Left colon (tissue), 2 donors: ENCODE measurements at regions not wholly inside any gene's neighbourhood (a gene's known extent, or its start where the extent isn't known, plus 50 kb on each side); places are given as distances from the start of the nearest gene placed in this dataset.

Source experiments
- ATAC-seq: fragments of 200-7000 bp; cut with Tn5 transposase; one replicate; pipeline ENCODE4 v1.9.1; 2020; ENCODE audit warnings: mild to moderate bottlenecking, moderate library complexity
- DNase-seq, 2 donors: peaks; one replicate each; pipeline ENCODE4 v3.0.0-alpha.2; 2020
- intact Hi-C, 2 donors: fragments of 100-400 bp; cut with DNase I in 1 of 2; cut with micrococcal nuclease in 1 of 2; formaldehyde crosslinking; loops; one replicate each; pipeline versions ENCODE4 v1.11.2 to v1.14.0; 2022; cut with DNase I, micrococcal nuclease
- donor health status: DM: no; HTN: no; CAD: no.
- donor health status: DM: yes; HTN: yes; CAD: no.

DNA sequence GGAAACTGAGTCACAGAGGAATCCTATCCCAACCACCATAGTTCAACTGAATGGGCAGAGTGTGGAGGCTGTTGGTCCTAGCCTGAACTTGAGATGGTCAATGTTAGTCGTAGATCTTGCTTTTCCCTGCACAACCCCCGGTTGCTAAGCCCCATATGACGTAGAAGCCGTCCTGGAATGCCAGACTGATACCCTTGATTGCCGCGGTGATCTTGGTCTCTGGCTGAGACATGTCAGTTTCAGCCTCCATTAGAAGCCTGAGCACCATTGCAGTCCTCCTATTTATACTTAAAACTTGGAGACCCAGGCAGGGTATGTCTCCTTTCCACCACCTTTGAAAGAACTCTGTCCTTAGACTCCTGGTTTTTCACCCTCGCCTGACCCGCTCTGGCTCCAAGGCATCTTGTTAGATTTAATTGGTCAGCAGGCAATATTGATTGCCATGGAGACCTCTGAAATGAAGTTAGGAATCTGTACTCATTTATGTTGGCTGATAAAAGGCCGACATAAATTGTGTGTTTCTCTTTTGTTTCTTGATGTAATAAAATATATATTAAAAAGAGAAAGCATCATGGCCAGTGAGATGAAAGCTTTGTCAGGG is 53.4 kb downstream of the RPLP1 start:
- no peak for ATAC-seq
- intact Hi-C loops, result no loop called here
- DNase-seq, result no peak

DNA sequence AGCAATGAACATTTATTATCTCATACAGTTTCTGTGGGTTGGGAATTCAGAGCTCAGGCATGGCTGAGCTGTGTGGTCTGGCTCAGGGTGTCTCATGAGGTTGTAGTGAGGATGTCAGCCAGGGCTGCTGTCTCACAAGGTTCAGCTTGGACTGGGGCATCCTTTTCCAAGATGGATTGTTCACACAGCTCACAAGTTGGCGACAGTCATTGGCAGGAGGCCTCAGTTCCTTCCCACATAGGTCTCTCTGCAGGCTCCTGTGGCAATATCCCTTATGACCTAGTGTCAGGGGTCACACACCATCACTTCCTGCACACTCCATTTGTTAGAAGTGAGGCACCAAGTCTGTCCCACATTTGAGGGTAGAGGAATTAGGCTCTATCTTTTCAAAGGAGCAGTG is 56.0 kb downstream of the RPLP1 start:
- intact Hi-C loops, result no loop called here
- DNase-seq (no peak), ATAC-seq (no peak)

DNA sequence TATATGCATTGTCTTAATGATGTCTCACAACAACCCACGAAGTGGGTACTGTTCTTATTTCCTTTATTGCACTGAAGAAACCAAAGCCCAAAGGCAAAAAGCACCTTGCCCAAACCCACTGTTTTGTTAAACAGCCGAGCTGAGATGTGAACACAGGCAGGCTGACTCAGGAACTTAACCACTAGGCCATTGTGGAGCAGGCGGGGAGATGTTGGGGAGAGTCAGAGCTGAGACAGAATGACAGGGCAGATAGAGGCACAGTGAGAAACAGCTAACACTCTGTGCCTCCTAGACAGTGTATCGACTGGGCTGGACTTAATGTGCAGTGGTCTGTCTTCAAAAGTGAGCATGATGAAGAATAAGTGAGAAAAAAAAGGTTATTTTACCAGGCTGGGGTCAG is 56.5 kb downstream of the RPLP1 start:
- DNase-seq (no peak), ATAC-seq (no peak)
- intact Hi-C loops, result no loop called here

DNA sequence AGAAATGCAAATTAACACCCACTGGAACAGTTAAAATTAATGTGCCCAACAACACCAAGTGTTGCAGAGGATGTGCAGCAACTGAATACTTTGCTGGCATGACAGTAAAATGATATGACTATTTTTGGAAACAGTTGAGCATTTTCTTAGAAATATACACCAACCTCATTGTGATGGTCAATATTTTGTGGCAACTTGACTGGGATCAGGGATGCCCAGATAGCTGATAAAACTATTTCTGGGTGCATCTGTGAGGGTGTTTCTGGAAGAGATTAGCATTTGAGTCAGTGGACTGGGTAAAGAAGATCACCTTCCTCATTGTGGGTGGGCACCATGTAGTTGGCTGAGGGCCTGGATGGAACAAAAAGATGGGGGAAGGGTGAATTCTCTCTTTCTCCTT is 57.9 kb downstream of the RPLP1 start:
- intact Hi-C loops, result no loop called here
- DNase-seq (no peak), ATAC-seq (no peak)

DNA sequence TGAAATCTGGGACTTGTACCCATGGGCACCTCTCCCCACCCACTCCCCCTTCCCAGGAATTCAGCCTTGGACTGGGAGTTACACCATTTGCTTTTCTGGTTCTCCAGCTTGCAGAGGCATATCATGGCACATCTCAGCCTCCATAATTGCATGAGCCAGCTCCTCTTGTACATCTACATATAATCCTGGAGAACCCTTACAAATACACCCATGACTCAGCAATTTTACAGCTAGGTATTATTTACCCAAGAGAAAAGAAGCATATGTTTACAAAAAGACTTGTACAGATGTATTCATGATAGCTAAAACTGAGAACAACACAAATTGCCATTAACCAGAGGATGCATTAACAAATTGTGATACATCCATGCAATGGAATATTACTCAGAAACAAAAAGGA is 58.4 kb downstream of the RPLP1 start:
- intact Hi-C loops, result no loop called here
- no peak for ATAC-seq
- DNase-seq, result no peak

DNA sequence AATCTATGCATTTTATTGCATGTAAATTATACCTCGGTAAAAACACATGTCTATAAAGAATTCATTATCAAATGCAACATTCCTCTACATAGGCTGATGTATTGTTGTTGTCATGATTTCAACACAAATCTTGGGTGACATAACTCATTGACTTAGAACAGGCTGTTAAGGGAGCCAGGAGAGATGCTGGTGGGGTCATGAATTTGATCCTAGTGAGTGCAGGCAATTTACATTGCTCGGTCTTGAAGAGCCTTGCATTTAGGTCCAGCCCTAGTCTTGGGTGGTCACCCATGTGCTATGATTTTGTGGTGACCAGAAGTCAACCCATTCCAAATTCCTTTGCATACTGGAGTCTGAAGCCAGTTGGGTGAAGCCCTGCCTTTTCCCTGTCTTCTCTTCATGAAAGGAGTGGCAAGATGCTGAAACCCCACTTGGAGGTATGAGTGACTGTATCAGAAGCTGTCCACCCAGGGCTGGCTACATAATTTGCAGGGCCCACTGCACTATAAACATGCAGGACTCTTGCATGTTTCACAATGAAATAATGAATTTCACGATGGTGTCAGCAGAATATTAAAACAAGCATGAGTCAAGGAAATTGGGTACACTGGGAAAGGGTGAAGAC is 59.2 kb downstream of the RPLP1 start:
- DNase-seq (no peak), ATAC-seq (no peak)
- intact Hi-C loops, result no loop called here

DNA sequence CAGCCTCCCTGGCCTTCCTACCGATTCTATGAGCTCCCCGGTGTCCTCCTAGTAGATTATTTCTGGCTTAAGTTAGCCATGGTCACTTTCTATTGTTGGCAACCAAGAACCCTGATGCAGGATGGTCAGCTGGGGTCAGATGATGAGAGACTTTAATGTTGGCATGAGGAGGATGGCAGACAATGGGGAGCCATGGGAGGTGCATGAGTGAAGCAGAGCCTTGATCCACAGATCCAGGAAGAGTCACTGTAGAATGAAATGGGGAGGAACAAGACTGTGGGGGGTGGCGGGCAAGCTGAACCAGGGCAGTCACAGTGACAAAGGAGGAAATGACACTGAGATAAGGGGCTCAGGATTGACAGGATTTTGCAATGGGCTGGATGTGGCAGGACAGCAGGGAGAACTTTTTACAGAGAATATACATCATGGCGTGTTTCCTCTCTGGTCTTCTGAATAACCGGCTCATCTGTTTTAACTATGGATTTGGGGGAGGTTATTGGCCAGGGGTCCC is 60.9 kb downstream of the RPLP1 start:
- ATAC-seq (no peak), DNase-seq (no peak)
- intact Hi-C loops, result no loop called here

DNA sequence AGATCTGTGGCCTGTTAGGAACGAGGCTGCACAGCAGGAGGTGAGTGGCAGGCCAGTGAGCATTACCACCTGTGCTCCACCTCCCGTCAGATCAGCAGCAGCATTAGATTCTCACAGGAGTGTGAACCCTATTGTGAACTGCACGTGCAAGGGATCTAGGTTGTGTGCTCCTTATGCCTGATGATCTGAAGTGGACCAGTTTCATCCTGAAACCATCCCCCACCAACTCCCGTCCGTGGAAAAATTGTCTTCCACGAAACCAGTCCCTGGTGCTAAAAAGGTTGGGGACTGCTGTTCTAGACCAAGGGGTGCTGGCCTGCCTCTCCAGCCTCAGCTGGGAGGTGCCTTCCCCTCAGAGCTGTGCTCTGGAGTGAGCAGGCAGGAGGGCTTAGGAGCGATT is 61.4 kb downstream of the RPLP1 start:
- DNase-seq (no peak), ATAC-seq (no peak)
- intact Hi-C loops, result no loop called here

DNA sequence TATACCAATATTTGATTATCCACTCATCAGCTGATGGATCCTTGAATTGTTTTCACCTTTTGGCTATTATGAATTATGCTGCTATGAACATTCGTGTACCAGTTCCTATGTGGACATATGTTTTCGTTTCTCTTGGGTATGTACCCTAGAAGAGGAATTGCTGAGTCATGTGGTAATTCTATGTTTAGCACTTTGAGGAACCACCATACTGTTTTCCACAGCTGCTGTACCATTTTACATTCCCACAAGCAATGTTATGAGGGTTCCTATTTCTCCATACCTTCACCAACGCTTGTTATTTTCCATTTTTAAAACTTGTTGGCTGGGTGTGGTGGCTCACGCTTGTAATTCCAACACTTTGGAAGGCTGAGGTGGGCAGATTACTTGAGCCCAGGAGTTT is 62.9 kb downstream of the RPLP1 start:
- DNase-seq (no peak), ATAC-seq (no peak)
- intact Hi-C loops, result no loop called here

DNA sequence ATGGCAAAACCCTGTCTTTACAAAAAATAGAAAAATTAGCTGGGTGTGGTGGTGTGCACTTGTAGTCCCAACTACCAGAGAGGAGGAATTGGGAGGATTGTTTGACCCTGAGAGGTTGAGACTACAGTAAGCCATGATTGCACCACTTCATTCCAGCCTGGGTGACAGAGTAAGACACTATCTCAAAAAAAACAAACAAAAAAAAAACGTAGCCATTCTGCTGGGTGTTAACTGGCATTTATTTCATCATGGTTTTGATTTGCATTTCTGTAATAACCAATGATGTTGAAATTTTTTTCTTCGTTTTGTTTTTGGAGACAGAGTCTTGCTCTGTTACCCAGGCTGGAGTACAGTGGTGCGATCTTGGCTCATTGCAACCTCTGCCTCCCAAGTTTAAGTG is 63.3 kb downstream of the RPLP1 start:
- intact Hi-C loops, result no loop called here
- ATAC-seq (no peak), DNase-seq (no peak)

DNA sequence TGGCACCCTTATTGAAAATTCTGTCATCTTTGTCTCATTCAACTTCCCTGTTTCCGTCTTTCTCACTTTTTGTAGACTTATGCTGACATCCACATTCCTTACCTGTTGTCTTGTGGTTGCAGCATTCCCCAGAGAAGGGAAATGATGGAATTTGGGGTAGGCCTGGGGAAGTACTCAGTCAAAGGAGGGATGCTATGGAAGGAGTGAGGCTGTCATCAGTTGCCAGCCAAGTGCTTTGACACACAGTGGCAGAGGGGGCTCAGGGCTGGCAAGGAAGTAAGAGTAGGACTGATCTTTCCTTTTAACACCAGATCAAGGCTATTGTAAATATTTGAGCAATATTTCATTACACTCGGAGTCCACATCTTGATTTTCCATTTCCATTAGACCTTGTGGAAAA is 64.4 kb downstream of the RPLP1 start:
- intact Hi-C loops, result no loop called here
- ATAC-seq (no peak), DNase-seq (no peak)

DNA sequence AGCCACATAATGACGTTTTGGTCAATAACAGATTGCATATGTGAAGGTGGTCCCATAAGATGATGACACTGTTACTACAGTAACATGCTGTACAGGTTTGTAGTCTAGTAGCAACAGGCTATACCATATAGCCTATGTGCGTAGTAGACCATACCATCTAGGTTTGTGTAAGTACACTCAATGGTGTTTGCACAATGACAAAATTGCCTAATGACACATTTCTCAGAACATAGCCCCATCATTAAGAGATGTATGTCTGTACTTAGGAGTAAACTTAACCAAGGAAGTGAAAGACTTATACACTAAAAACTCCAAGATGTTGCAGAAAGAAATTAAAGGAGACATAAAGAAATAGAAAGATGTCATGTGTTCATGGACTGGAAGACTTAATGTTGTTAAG is 66.2 kb downstream of the RPLP1 start:
- DNase-seq (no peak), ATAC-seq (no peak)
- intact Hi-C loops, result no loop called here

DNA sequence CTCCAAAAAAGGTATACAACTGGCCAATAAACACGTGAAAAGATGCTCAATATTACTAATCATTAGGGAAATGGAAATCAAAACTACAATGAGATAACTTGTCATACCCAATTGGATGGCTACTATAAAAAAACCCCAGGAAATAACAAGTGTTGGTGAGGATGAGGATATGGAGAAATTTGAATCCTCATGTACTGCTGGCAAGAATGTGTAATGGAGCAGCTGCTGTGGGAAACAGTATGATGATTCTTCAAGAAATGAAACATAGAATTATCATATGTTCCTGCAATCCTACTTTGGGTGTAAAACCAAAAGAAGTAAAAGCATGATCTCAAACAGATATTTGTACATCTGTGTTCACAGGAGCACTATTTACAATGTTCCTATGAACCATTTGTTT is 67.4 kb downstream of the RPLP1 start:
- no peak for ATAC-seq
- DNase-seq, result no peak
- intact Hi-C loops, result no loop called here

DNA sequence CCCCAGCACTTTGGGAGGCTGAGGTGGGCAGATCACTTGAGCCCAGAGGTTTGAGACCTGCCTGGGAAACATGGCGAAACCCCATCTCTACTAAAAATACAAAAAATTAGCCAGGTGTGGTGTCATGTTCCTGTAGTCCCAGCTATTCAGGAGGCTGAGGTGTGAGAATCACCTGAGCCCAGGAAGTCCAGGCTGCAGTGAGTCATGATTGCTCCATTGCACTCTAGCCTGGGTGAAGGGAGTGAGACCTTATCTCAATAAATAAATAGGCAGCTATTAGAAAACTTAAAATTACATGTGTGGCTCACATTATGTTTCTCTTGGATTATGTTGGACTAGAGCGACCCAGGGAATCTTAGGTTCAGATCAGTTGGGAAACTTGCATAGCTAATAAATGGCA is 69.7 kb downstream of the RPLP1 start:
- ATAC-seq (no peak), DNase-seq (no peak)
- intact Hi-C loops, result no loop called here

DNA sequence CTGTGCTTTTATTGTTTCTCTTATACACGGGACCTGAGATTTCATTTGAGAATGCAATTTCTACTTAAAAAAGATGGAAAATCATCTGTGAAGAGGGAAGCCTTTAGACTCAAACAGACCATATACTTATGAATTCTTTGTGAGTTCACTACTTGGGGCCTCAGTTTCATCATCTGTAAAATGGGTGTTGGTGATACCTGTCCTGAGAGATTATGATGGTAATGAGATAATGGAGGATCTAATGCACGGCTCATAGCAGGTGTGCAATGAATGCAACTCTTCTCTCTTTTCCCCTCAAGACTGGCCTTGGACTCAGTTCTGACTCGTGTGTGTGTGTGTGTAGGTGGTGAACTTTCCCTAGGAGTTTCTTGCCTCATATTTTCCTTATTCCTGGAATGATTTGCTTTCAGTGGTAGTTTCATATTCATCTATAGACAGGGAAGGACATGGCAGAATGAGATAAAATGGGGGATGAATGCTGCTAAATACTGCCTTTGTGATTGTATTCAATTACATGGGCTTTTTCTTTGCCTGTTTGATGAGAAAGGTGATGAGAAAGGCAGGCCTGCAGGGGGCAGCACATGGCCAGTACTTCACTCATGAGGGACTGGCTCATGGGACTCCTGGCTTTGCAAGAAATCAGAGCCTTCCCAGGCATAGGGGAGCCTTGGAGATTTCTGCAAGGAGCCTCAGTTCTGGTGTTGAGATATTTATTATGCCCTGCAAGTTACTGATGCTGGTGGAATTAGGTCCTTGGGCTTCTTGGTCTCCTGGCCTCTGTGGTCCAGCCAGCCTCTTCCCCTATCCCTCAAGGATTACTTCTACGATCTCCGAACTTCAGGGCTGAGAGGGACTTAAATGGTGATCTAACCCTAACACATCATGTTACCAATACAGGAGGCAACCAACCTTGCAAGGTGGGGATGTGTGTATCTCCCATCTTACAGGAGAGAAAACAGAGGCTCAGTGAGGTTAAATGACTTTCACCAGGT is 70.7 kb downstream of the RPLP1 start:
- DNase-seq, result peak; percentile 76 to 83
- peak; percentile 81 for ATAC-seq
- intact Hi-C loops, result no loop called here

DNA sequence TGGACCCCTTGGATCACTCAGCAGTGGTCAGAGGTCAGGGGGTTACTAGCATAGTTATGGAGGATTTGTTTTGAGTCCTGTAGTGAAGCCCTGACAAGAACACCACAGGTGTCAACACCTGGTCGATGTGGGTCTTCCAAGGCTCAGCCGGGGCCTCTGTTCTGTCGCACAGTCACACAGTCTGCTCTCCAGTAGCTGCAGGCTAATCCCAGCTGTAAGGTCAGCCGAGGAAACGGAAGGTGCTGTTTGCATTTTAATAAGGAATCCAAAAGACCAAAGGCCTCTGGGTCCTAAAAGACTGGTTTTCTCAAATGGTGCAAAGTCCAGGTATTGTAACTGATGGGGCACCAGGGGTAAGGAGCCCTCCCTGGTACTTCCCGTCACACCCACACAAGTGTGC is 71.7 kb downstream of the RPLP1 start:
- ATAC-seq (peak; percentile 88), DNase-seq (peak; percentile 37 to 46)
- intact Hi-C loops, result no loop called here

DNA sequence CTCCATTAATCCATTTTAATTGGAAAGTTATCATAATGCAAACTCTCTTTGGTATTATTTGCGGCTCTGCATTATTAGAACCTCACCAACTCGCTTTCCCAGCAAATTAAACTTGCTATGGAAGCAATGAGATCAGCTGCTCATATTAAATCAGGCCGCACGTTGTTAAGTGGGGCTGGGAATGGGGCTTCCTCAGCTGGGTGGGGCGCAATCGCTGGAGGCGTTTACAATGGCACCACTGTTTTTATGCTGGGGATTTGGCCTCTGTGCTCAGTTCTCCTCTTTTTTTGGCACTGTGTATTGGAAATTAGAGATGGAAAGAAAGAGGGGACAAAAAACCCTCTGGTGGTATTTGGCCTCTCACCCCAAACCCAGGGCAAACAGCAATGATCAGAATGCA is 72.2 kb downstream of the RPLP1 start:
- intact Hi-C loops, result no loop called here
- DNase-seq (peak; percentile 21 to 42), ATAC-seq (peak; percentile 47)

DNA sequence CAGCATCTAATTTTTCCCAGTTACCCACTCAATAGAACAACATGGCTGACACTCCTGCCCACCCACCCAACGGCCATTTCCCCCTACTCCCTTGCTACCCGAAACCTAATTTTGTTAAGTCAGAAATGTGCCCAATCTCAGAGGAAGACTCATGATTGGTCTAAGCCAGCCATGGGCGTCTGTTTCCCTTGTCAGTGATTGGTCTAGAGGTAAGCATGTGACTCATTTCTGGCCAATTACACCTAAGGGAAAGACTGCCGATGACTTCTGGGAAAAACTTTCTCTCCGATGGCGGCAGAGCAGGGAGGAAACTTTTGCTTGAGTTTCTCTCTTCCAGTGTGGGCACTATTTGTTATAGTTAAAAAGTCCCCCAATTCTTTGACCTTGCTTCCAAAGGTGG is 72.9 kb downstream of the RPLP1 start:
- intact Hi-C loops, result no loop called here
- DNase-seq, result no peak
- no peak for ATAC-seq

DNA sequence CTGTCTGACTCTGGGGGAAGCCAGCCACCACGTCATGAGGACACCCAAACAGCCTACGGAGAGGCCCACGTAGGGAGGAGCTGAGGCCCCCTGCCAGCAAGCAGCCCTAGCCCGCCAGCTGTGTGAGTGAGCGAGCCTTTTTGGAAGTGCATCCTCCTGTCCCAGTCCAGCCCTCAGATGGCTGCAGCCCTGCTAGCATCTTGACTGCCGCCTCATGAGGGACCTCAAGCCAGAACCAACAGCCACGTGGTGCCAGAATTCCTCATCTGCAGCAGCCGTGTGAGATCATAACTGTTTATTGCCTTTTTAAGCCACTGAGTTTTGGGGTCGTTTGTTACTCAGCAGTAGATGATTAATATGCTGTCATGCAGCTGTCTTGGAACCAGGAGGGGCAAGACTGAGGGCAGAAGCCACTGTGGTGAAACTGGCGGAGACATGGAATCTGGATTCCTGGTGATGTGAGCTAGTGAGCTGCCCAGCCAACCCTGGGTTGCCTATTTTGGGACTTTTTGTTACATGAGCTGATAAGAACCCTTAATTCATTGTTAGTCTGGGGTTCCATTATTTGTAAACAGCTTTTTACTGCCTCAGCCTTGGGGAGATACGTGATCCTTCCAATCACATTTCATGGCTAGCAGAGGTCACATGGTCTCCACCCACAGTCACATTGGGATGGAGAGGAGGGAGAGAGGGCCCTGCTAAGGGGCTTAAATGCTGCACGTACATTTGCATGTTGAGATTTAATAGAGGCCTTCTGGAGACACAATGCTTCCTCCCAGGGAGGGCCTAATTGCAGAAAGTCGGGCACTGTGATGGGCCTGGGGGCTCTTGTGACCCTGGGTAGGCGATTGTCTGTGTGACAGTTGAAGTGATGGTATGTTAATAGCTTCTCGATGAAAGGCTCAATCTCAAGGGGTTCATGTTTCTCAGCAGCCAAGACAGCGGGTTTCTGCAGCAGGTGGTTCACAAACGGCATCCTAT is 73.8 kb downstream of the RPLP1 start:
- ATAC-seq (no peak), DNase-seq (no peak)
- intact Hi-C loops, result no loop called here
